Fibroblast of pulmonary artery (primary cell): ENCODE measurements at regions not wholly inside any gene's neighbourhood (a gene's known extent, or its start where the extent isn't known, plus 50 kb on each side); places are given as distances from the start of the nearest gene placed in this dataset.

Experiments used
- DNase-seq: peaks from one replicate; pipeline ENCODE4 v3.0.0-alpha.2; 2010; ENCODE audit warnings: low read depth
- H3K4me3 ChIP-seq: replicated peaks from 2 replicates; pipeline ENCODE4 v1.5.1; 2011; ENCODE audit warnings: low read depth, mild to moderate bottlenecking, control low read depth, low read length, moderate library complexity
- TF ChIP-seq, protein P1 (sequence below): IDR thresholded peaks from 2 replicates; pipeline ENCODE4 v1.5.1; 2011; ENCODE audit warnings: mild to moderate bottlenecking, control low read depth, low read length, inconsistent platforms; ENCODE audit errors: missing control alignments

DNA sequence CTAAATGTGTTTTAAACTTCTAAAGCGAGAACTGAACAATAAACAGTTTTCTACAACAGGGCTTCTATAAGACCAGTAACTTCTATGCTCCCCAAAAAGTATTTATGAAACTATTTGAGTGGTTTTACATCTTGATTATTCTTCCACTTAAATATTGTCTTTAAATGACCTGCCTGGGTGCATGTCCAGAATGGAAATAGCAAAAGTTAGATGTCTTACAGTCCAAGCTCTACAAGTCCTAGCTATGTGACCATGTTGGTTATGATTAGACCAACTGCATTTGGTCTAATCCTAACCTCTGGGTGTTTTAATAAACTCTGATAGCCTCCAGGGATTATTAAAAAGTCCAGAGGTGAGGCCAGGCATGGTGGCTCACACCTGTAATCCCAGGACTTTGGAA is 79.0 kb upstream of the ATXN3L start:
- H3K4me3 ChIP-seq: no peak overlapping the region
- TF ChIP-seq, protein P1, sequence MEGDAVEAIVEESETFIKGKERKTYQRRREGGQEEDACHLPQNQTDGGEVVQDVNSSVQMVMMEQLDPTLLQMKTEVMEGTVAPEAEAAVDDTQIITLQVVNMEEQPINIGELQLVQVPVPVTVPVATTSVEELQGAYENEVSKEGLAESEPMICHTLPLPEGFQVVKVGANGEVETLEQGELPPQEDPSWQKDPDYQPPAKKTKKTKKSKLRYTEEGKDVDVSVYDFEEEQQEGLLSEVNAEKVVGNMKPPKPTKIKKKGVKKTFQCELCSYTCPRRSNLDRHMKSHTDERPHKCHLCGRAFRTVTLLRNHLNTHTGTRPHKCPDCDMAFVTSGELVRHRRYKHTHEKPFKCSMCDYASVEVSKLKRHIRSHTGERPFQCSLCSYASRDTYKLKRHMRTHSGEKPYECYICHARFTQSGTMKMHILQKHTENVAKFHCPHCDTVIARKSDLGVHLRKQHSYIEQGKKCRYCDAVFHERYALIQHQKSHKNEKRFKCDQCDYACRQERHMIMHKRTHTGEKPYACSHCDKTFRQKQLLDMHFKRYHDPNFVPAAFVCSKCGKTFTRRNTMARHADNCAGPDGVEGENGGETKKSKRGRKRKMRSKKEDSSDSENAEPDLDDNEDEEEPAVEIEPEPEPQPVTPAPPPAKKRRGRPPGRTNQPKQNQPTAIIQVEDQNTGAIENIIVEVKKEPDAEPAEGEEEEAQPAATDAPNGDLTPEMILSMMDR: no peak
- no peak for DNase-seq

DNA sequence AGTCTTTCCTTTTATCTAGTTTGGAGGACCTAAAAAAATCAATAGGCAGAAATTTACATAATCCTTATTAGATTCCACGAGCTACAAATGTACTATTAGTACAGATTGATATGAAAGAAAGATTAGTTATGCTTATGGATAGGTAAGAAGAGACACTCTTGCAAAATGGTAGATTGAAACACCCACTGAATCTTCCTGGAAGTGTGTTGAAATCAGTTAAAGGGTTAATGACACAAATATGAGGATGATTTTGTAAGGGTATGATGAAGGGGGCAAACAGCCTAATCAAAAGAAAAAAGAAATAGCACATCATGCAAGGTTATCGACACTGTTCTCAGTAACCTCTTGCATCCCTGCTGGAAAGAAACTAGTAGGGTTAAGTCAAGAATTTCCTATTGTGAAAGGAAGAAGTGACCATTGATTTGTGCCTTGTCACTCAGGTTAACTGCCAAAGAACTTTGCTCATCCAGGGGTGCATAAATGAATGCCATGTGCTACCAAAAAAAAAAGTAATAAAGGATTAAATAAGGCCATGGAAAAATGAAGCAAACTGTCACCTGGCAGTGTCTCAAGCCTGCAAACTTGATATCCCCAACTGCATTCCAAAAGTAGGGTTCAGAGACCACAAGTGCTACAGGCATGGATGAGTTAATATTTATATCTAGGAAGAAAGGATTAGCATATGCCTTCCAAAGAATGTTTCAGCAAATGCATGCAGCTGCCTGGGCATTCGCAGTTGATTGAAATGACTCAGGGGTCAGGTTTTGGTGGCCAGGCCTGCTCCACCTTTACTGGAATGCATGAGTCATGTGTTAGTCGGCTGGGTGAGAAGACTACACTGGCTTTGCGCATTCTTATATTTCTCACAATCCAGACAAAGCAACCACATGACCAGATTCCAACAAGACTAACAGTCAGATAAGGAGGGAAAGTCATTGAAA is 78.3 kb upstream of the ATXN3L start:
- TF ChIP-seq, protein P1: no peak
- no peak overlapping the region for H3K4me3 ChIP-seq
- peak; percentile 97 for DNase-seq

- DNase-seq: peak; percentile 50
These were observed 77.1 kb upstream of the ATXN3L start for GRCh38 chrX:13396924-13397323.

GRCh38 chrX:13389501-13389900 is 69.6 kb upstream of the ATXN3L start:
- H3K4me3 ChIP-seq: no peak overlapping the region
- TF ChIP-seq, protein P1: no peak
- no peak for DNase-seq

More at GRCh38 chrX:13396924-13397323, 77.1 kb upstream of the ATXN3L start:
- TF ChIP-seq, protein P1: no peak
- no peak overlapping the region for H3K4me3 ChIP-seq

DNA sequence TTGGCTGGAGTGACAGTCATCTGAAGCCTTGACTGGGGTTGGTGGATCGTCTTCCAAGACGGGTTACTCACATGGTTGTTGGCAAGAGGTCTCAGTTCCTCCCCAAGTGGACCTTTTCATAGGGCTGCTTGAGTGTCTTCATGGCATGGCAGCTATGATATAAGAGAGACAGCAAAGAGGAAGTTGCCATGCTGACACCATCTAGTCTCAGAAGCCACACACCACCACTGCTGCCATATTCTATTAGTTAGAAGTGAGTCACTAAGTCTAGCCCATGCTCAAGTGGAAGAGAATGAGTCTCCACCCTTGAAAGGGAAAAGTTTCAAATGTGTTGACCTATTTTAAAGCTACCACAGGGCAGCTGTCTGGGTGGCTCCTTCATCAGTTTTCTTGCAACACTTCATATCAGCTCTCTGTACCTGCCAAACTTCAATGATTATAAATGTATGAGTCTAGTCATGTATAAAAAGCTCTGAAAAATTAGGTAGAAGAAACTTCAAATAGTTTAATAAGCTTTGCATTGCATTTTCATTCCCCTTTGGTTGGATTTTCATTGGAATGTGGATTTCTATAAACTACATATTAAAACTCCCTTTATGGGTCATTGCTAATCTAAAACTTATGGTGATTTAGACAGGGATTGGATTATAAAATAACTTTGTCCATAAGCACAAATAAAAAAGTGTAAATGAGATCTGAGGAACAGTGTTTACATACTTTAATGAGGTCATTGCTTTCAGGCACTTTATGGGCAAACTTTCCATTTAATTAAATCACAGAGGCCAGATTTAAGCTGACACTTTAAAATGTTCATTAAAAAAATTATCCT is 68.0 kb upstream of the ATXN3L start:
- TF ChIP-seq, protein P1: no peak
- no peak overlapping the region for H3K4me3 ChIP-seq
- no peak for DNase-seq

GRCh38 chrX:13386636-13387035 is 66.8 kb upstream of the ATXN3L start:
- H3K4me3 ChIP-seq: no peak overlapping the region
- no peak for DNase-seq
- TF ChIP-seq, protein P1: no peak
